Transverse colon (tissue), 4 donors: ENCODE measurements at regions not wholly inside any gene's neighbourhood (a gene's known extent, or its start where the extent isn't known, plus 50 kb on each side); places are given as distances from the start of the nearest gene placed in this dataset.

Source experiments
- DNase-seq: peaks from one replicate; pipeline ENCODE4 v3.0.0-alpha.2; 2019
- H3K27ac ChIP-seq, 4 donors: fragments of 200-600 bp; sonication (generic); 2 replicates each; pipeline ENCODE4 v1.5.1; 2016 to 2018; ENCODE audit warnings: inconsistent platforms in 4 of 4
- H3K27me3 ChIP-seq: fragments of 200-600 bp; sonication (generic); 2 replicates; pipeline ENCODE4 v1.5.1; 2017; ENCODE audit warnings: inconsistent platforms
- H3K36me3 ChIP-seq, 4 donors: fragments of 200-600 bp; sonication (generic); 2 replicates each; pipeline ENCODE4 v1.5.1; 2017 to 2019; ENCODE audit warnings: inconsistent platforms in 4 of 4
- H3K4me1 ChIP-seq, 4 donors: fragments of 200-600 bp; sonication (generic); 2 replicates each; pipeline ENCODE4 v1.5.1; 2017 to 2020; ENCODE audit warnings: inconsistent platforms in 4 of 4
- H3K4me3 ChIP-seq, 4 donors: fragments of 200-600 bp; sonication (generic); 1 replicate in 1 of 4; 2 replicates in 3 of 4; pipeline versions ENCODE4 v1.5.1 to v1.6.1; 2017 to 2019; ENCODE audit warnings: inconsistent platforms in 4 of 4
- H3K9me3 ChIP-seq, 2 donors: fragments of 200-600 bp; sonication (generic); 2 replicates each; pipeline ENCODE4 v1.5.1; 2017 to 2019; ENCODE audit warnings: inconsistent platforms in 2 of 2
- EP300 ChIP-seq: sonication (generic); formaldehyde crosslinking; IDR thresholded peaks from one replicate; pipeline ENCODE4 v1.6.1; 2017; ENCODE audit warnings: antibody characterized with exemption, low read depth
- POLR2A ChIP-seq: fragments of 450-650 bp; IDR thresholded peaks from one replicate; pipeline ENCODE4 v1.6.1; 2016; ENCODE audit warnings: antibody characterized with exemption, mild to moderate bottlenecking, moderate library complexity
- POLR2AphosphoS5 ChIP-seq, 3 donors: sonication (generic); formaldehyde crosslinking; IDR thresholded peaks; one replicate each; pipeline ENCODE4 v1.6.1; 2016; ENCODE audit warnings: antibody characterized with exemption in 3 of 3
- WGBS, 2 donors: methylation state at CpG; one replicate each; pipeline ENCODE4 v1.1.5; 2018; ENCODE audit warnings: low coverage in 1 of 2; 5-methylcytosine and 5-hydroxymethylcytosine counted together
- in situ Hi-C, 4 donors: fragments of 200-750 bp; cut with MboI; loops; one replicate each; pipeline versions ENCODE4 v1.15.0 to v1.15.1; 2017; ENCODE audit warnings: low sequenced_read_pairs in 3 of 4, low pct_ligation_motif_present in 1 of 4, low pct_unique_long_range_greater_than_20kb in 1 of 4
- intact Hi-C: fragments of 100-400 bp; cut with DNase I; formaldehyde crosslinking; loops from one replicate; pipeline ENCODE4 v1.15.1; 2023; ENCODE audit warnings: low total_unique reads
- TF ChIP-seq, protein P1 (sequence below), 5 experiments: fragments of 200-600 bp in 3 of 5; fragments of 450-650 bp in 2 of 5; sonication (generic) in 3 of 5; IDR thresholded peaks; 1 replicate in 2 of 5; 2 replicates in 3 of 5; pipeline ENCODE4 v1.5.1; 2016 to 2017; ENCODE audit warnings: antibody characterized with exemption in 5 of 5, inconsistent platforms in 3 of 5, mild to moderate bottlenecking in 2 of 5, moderate library complexity in 1 of 5

DNA sequence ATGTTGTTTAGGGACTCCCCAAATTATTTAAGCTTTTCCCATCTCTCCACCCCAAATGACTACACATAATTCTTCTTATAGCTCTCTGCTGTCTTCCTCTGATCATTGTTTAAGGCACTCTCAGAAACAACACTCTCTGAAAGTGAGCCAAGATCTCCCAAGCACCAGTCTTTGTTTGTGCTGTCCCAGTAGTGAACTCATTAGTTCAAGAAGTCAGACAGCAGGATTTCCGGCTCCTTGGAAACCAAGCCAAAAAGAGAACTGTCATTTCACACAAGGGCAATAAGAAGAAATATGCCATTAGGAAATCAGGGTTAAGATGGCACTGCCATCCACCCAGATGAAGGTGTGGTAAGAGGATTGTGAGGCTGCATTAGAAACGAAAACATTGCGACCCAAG lies 83.1 kb downstream of the FZD1 start:
- no peak for DNase-seq
- no peak overlapping the region for H3K27ac ChIP-seq
- in situ Hi-C loops, result no loop called here

DNA sequence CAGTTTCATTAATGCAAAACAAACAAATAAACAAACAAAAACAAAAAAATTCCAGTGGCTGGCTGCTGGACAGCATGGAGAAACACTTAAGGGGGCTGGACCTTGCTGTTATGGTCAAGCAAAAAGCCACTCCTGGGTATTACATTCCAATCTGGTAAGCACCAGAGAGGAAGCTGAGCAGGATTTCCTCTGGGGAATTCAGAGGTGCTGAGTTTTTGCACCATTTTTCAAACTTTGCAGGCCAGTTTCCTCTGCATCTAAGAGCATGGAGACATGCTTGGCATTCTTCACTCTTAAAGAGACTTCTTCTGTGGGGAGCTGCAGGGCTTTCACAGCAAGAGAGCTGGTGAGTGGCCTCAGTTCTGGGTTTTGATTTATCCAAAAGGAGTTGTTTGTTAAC lies 84.5 kb downstream of the FZD1 start:
- Histone ChIP-seq H3K27ac (no peak overlapping the region), H3K4me1 (no peaks in the 10 kb centered on the region), H3K27me3 (no peaks in the 10 kb centered on the region), H3K36me3 (no peaks in the 10 kb centered on the region), H3K4me3 (no peak overlapping the region), H3K9me3 (no peaks in the 10 kb centered on the region)
- no peak for TF ChIP-seq EP300
- TF ChIP-seq, protein P1, sequence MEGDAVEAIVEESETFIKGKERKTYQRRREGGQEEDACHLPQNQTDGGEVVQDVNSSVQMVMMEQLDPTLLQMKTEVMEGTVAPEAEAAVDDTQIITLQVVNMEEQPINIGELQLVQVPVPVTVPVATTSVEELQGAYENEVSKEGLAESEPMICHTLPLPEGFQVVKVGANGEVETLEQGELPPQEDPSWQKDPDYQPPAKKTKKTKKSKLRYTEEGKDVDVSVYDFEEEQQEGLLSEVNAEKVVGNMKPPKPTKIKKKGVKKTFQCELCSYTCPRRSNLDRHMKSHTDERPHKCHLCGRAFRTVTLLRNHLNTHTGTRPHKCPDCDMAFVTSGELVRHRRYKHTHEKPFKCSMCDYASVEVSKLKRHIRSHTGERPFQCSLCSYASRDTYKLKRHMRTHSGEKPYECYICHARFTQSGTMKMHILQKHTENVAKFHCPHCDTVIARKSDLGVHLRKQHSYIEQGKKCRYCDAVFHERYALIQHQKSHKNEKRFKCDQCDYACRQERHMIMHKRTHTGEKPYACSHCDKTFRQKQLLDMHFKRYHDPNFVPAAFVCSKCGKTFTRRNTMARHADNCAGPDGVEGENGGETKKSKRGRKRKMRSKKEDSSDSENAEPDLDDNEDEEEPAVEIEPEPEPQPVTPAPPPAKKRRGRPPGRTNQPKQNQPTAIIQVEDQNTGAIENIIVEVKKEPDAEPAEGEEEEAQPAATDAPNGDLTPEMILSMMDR (IDR thresholded peaks at IDR 0.05), result no peak
- no peak for TF ChIP-seq POLR2A
- TF ChIP-seq POLR2AphosphoS5 (IDR thresholded peaks at IDR 0.05), result no peak
- in situ Hi-C loops (no loop called here), intact Hi-C loops (no loop called here)
- no peak for DNase-seq

More for the DNA sequence above, 83.1 kb downstream of the FZD1 start:
- TF ChIP-seq, protein P1 (IDR thresholded peaks at IDR 0.05), result no peak
- TF ChIP-seq POLR2A (no peak), EP300 (no peak)
- intact Hi-C loops, result no loop called here
- H3K4me1 ChIP-seq, result no peaks in the 10 kb centered on the region
- 68 to 83% methylated on average over 2 to 3 of the region's 3 CpGs for WGBS, 2 donors
- no peaks in the 10 kb centered on the region for H3K36me3 ChIP-seq
- no peak overlapping the region for H3K4me3 ChIP-seq
- H3K9me3 ChIP-seq, result no peaks in the 10 kb centered on the region
- H3K27me3 ChIP-seq, result no peaks in the 10 kb centered on the region

DNA sequence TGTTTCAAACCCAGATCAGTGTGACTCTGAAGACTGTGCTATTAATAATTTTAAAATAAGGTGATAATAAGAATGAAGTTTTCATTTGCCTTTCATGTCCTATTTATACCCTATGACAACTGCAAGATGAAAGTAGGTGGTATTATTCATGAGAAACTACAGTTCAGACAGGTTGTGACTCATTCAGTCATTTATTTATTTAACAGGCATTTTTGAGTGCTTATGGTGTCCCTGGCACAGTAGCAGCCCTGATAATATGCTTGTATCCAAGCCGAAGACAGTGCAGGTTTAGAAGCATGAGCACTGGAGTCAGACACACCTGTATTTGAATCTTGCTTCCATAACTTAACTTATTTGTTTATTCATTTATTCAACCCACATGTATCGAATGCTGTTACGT lies 87.1 kb downstream of the FZD1 start:
- no peaks in the 10 kb centered on the region for H3K9me3 ChIP-seq
- no peaks in the 10 kb centered on the region for H3K4me1 ChIP-seq
- H3K27ac ChIP-seq, result no peak overlapping the region
- no peak overlapping the region for H3K4me3 ChIP-seq
- 67 to 95% methylated on average over 2 to 3 of the region's 3 CpGs for WGBS, 2 donors
- H3K27me3 ChIP-seq, result no peaks in the 10 kb centered on the region
- no peak for DNase-seq
- no peak for TF ChIP-seq EP300
- TF ChIP-seq POLR2A, result no peak
- TF ChIP-seq, protein P1 (IDR thresholded peaks at IDR 0.05), result no peak
- no peak for TF ChIP-seq POLR2AphosphoS5 (IDR thresholded peaks at IDR 0.05)
- in situ Hi-C loops, result no loop called here
- no peaks in the 10 kb centered on the region for H3K36me3 ChIP-seq
- intact Hi-C loops, result no loop called here

DNA sequence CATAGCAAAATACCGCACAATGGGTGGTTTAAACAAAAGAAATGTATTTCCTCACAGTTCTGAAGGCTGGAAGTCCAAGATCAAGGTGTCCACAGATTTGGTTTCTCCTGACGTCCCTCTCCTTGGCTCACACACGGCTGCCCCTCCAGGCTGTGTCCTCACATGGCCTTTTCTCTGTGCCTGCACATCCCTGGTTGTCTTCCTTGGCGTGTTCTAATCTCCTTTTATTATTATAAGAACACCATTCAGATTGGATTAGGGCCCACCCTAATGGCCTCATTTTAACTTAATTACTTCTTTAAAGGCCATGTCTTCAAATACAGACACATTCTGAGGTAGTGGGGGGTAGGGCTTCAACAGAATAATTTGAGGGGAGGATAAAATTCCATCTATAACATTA lies 87.9 kb downstream of the FZD1 start:
- Histone ChIP-seq H3K36me3 (no peaks in the 10 kb centered on the region), H3K27ac (no peak overlapping the region), H3K4me3 (no peak overlapping the region), H3K9me3 (no peaks in the 10 kb centered on the region), H3K4me1 (no peaks in the 10 kb centered on the region), H3K27me3 (no peaks in the 10 kb centered on the region)
- DNase-seq, result no peak
- TF ChIP-seq, protein P1 (IDR thresholded peaks at IDR 0.05), result no peak
- no peak for TF ChIP-seq POLR2A
- no peak for TF ChIP-seq POLR2AphosphoS5 (IDR thresholded peaks at IDR 0.05)
- TF ChIP-seq EP300, result no peak
- in situ Hi-C loops, result no loop called here
- 86 to 100% methylated on average over 1 to 4 of the region's 4 CpGs for WGBS, 2 donors
- intact Hi-C loops, result no loop called here
